GM12872 (cell line): ENCODE measurements at regions not wholly inside any gene's neighbourhood (a gene's known extent, or its start where the extent isn't known, plus 50 kb on each side); places are given as distances from the start of the nearest gene placed in this dataset.

Source experiments
- TF ChIP-seq, protein P1 (sequence below): IDR thresholded peaks from 3 replicates; pipeline ENCODE4 v1.5.1; 2011; ENCODE audit warnings: low read depth, mild to moderate bottlenecking, low read length, moderate library complexity; ENCODE audit not compliant: insufficient read depth

DNA sequence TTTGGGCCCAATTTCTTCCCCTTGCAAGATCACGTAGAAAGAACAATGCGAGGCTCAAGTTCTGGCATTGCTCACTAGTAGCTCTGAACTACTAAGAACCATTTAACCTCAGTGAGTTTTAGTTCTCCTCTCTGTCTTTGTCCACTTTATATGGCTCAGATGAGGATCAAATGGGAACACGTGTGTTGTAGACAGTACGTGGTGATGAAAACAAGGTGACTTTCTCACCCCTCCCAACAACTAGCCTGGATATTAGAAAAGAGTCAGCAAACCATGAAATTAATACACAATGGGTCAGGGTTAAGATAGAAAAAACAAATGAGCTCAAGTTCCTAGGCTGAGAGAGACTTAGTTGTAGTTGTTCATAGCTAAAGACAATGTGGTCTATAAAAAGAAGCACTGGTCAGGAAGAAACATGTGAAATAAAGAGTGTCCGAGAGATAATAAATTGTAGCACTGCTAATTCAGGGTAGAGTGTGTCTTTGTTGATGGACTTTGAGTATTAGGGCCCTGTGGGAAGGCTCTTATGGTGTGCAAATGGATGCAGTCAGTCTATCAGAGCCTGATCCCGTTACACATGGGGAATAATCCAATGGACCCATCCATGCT, 417.0 kb downstream of the HAPSTR1 start:
- TF ChIP-seq, protein P1, sequence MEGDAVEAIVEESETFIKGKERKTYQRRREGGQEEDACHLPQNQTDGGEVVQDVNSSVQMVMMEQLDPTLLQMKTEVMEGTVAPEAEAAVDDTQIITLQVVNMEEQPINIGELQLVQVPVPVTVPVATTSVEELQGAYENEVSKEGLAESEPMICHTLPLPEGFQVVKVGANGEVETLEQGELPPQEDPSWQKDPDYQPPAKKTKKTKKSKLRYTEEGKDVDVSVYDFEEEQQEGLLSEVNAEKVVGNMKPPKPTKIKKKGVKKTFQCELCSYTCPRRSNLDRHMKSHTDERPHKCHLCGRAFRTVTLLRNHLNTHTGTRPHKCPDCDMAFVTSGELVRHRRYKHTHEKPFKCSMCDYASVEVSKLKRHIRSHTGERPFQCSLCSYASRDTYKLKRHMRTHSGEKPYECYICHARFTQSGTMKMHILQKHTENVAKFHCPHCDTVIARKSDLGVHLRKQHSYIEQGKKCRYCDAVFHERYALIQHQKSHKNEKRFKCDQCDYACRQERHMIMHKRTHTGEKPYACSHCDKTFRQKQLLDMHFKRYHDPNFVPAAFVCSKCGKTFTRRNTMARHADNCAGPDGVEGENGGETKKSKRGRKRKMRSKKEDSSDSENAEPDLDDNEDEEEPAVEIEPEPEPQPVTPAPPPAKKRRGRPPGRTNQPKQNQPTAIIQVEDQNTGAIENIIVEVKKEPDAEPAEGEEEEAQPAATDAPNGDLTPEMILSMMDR = no peak

DNA sequence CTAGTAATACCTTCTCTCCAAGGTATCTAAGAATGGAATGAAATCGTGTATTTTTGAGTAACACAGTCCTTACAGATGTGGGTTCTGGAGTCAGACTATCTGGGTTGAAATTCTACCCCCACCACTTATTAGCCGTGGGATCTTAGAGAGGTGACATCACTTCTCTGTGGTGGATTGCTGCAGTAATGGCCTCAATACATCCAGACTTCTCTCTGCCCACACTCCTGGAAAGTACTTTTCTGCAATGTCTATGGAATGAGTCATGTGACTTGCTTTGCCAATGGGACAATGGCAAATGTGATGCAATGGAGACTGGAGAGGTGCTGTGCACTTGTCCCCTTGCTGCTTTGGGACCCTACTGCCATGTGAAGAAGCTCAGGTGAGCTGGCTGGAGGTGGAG, 418.2 kb downstream of the HAPSTR1 start:
- TF ChIP-seq, protein P1 = no peak

DNA sequence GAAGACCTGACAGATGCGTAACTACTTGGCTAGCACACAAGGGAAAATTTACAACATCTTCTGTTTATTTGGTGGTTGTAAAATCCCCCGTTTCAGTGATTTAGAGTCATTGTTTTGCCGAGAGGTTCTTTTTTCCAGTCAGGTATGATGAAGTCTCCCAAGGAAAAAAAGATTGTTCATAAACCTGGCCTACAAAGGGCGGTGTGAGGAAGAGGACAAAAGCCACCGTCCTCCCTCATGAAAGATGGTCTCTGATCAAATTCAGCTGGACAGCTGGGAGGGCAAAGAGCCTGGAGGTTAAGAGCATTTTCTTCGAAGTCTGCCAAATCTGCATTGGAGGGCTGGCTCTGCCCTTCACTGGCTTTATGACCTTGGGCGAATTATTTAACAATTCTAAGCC, 419.9 kb downstream of the HAPSTR1 start:
- TF ChIP-seq, protein P1 = no peak

DNA sequence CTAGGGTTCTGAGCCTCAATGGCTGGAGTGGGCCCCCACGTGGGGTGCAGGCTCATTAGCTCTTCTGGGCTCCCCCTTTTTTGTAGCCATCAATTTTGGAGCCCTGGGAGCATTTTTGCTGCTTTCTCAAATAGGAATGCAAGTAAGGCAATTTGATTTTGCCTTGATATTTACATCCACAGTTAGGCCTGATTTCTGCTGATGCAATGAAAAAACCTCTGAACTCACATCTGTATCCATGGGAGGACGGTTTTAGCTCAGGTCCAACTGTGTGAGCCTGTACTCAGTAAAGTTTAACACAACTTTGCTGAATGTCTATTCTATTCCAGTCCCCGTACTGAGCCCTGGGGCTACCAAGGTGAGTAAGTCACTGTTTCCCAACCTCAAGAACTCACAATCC, 425.0 kb downstream of the HAPSTR1 start:
- TF ChIP-seq, protein P1 = no peak

DNA sequence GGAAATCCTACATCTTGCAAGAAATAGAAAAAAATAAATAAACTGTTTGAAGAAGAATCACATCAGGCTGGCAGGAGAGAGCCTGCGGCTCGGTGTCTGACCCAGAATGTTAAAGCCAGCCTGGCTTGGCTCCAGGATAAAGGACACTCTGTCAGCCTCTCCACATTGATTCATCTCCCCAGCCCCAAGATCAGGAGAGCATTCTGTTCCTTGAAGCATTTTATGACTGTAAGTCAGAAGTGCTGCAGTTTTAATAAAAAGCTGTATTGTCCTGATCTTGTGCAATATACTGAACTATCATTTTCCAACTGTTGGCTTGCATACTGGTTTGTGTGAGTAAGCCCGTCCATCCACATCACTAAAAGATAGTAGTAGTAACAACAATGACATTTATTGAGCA, 426.6 kb downstream of the HAPSTR1 start:
- TF ChIP-seq, protein P1 = no peak

DNA sequence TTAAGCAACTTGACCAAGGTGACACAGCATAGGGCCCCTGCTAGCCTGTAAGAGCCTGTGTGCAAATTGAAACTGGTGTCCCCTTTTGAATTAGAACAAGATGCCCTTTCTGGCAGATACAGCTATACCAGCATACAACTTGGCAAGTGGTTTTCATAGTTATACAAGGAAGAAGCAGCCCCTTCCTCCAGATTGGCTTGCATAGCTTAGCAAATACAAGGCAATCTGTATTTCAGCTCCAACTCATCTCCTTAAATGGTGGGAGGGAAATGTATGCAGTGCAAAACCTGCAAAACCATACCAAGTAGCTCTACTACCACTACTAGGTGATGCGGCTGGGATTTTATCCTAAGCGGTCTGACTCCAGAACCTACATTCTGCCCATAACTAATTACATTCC, 427.1 kb downstream of the HAPSTR1 start:
- TF ChIP-seq, protein P1 = no peak

DNA sequence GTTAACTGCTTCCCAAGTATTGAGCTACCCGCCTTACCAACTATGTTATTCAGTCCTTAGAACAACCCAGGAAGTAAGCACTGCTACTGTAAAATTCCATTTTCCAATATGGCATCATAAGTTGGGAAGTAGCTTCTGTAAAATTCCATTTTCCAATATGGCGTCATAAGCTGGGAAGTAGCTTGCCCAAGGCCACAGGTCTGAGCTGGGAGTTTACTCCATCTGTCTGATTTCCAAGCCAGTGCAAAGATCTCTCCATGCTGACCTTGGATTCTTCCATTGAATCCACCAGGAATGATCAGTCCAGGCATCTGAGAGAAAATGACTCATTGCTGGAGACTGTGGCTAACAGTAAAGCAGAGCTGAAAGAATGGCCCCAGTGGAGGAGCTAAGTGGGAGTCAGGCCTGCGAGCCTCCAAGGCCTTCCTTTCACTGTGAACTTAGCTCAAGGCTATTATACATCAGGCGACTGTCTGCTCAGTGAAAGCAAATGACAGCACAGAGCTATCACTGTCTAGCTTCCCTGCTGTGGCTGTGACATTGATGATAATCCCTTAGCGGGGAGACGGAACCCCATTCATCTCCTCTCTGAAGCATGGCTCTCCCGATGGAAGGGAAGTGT, 430.4 kb downstream of the HAPSTR1 start:
- TF ChIP-seq, protein P1 = no peak
